ENCODE measurements at regions not wholly inside any gene's neighbourhood (a gene's known extent, or its start where the extent isn't known, plus 50 kb on each side); places are given as distances from the start of the nearest gene placed in this dataset.

DNA sequence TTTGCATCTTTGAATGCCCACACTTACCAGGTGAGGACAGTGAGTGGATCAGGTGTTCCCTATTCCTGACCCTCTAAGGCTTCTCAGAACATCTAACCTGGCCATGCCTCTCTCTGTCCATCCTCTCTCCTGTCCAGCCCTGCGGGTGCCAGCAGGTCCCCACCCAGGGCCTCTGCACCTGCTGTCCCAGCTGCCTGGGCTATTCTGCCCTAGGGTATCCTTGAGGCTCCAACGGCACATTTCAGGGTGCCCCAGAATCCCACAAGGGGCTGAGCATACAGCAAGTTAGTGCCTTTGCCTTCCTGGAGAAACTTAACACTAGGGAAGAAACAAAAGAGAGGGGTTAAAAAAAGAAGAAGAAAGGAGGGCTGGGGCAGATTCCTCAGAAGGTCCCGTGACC, 107.4 kb downstream of the UNCX start:
- DNase-seq (ENCODE audit: low read depth in 4 of 4, low spot score in 3 of 4) = no peak

DNA sequence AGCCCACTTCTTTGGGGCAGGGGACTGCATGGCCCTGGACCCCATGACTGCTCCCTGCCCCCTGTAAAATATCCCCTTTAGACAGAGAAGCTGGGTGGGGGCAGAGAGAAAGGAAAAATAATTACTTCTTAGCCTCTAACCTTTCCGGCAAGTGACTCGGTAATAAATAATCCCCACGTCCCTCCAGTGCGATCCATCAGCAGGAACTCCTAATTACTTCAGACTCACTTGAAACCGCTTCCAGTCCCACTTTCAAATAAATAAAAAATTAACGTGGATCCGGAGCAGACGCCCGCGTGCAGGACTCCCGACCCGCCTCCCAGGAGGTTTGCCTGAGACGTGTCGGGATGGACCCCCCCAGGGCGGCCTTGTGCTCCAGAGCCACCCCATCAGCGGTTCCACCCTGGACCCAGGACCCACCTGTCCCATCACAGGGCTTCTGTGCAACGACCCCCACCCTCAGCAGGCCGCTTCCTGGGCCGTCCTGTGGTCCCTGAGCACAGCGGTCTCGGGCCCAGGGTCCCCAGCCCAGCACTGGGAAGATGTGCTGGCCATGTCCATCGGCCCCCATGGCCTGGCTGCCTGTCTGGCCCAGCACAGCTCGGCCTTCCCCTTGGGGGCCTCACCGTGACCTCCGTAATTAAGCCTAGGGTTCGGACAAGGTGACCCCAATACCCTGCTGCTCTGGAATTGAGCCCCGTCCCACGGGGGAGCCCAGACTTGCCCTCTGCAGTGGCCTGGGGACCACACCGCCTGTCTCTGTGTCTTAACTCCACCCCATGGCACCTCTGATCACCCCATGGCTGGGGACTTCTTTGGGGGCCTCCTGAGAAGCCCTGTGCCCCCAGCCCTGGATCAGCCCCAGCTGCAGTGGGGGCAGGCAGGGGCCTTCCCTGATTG, 108.0 kb downstream of the UNCX start:
- no peak for DNase-seq (ENCODE audit: low read depth in 4 of 4, low spot score in 3 of 4)

DNA sequence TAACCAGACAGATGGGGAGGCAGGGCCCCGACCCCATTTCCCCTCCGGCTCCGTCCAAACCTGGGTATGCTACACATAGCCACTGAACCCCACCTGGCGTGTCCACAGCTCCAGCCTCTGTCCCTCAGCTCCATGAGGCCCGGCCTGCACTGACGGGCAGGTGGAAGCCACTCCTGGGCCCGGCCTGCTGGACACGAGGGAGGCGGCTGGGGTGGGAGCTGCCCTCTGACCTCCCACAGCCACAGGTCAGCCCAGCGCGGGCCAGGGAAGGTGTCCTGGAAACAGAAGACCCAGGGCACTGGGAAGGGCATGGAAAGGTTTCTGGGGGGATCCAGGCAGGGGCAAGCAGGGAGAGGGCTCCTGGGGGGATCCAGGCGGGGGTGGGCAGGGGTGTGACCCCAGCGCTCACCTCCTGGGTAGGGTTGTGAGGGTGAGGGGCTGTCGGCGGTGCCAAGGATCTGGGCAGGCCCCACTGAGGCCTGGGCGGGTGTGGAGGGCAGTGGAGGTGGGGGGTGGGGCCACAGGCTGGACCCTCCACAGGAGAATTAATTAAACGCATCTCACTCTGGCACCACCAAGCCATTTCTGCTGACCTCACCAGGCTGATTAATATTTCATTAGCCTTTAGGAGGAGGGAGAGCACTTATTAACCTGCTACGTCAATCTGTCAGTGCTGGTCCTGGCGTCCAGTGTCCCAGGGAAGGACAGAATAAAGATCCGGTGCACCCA, 108.9 kb downstream of the UNCX start:
- no peak for DNase-seq (ENCODE audit: low read depth in 4 of 4, low spot score in 3 of 4)

DNA sequence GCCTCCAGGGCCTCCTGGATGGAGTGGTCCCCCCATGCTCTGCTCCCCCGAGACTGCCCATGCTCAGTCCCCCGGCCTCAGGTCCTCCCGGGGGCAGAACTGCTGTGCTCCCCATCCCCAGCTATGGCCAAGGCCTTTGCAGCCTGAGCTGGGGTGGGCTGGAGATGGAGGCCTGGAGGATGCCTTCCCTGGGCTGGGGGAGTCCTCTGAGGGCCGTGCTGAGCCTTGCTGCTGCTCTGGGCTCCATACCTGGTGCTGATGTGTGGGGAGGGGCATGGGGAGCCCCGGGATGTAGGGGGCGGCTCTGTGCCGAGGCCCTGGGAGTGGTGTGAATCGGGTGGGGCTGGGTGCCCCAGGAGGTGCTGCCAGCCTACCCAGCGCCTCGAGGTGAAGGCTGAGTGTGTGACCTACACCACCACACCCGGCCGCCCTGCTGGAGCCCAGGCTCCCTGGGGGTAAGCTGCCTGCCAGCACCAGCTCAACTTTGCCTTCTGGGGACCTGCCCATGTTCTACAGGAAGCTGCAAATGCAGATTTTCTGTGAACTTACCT, 109.5 kb downstream of the UNCX start:
- no peak for DNase-seq (ENCODE audit: low read depth in 4 of 4, low spot score in 3 of 4)

DNA sequence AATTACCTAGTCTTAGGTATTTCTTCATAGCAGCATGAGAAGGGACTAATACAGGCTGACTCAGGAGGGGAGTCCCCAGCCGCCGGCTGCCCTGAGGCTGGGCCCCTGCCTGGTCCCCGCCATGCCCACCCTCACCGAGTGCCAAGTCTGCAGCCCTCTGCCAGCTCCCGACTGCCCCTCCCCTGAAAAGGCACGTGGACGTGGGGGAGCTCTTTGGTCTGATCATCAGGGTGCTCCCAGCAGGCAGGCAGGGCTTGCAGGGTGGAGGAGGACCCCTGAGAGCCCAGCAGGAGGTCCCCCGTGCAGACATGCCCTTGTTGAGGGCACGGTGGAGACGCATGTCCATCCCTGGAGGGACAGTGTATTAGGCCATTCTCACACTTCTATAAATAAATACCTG, 110.9 kb downstream of the UNCX start:
- DNase-seq (ENCODE audit: low read depth in 4 of 4, low spot score in 3 of 4) = no peak

DNA sequence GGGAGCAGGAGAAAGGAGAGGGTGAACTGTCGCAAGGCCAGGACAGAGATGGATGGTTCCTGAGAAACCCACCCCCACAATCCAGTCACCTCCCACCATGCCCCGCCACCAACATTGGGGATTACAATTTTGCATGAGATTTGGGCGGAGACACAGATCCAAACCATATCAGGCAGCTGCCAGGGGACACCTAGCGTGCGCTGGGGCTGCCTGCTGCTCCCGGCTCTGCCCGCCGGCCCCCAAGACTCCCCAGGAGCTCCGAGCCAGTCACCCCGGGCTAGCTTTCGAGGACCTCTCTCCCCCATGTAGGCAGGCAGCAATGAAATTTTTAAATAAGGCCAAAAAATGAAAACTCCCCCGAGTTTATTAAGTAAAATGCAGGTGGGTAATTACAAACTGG, 111.7 kb downstream of the UNCX start:
- DNase-seq (ENCODE audit: low read depth in 4 of 4, low spot score in 3 of 4) = no peak

DNA sequence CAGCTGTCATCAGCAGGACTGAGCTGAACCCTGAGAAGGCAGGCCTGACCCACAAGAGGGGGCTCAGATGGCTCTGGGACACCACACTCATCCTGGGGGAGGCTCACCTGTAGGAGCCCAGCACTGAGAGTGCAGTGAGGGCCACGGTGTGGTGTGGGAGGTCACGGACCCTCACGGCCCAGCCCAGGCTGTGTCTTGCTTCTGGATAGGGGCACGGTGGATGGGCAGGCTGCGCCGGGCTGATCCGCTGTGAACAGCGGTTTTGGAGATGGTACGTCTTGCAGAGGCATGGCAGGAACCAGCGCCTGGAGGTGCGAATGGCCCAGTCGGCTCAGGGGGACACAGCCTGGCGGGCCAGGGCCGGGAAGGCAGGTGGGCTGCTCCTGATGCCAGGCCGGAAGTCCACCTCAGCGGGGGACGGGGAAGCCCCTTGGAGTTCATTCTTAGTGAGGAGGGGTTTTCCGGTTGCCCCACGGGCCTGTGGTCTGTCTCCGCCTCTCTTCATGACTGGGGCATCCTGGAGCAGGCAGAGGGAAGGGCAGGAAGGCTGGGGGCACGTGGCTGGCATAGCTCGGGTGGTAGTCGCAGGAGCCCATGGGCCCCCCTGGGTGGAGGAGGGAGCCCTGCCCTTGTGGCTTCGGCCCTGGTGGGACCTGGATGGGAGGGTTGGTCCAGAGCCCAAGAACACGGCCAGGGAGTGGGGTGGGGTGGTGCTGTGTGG, 112.5 kb downstream of the UNCX start:
- no peak for DNase-seq (ENCODE audit: low read depth in 4 of 4, low spot score in 3 of 4)

DNA sequence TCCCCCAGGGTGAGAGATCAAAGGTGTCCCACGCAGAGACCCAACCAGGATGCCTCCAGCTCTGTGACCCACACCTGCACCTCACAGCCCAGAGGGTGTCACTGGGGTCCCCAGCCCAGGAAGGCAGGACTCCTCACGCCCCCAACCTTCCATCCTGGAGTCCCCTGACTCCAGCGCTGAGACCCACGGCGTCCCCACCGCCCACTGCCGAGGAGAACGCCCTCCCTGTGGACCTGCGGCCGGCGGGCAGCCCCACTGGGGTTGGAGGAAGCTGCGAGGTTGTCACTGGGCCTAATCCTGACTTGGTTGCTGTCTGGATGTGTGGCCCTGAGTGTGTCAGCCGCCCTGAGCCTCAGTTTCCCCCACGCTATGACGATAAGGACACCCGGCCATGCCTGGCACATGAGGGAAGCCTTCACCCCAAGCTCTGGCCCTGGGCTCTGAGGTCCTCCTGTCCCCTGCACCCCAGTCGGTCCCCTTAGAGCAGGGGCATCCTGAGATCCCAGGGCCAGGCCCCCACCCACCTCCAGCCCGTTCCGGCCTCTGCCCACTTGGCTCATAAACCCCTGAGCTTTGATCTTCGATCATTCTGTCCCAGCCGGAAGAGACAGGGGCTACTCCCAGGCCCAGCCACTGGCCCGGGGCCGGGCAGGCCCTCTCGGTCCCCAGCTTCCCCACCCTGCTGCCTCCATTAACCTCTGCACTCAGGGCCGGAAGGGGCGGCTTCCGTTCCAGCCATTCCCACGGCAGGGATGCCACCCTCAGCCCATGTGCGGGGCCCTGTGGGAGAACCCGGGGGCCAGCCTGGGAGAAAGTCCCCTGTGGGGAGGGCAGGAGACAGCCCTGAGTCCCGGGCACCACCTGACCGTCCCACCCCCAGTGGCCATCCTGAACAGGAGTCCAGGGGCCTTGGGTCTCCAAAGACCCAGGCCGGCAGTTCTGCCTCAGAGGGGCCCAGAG, 113.2 kb downstream of the MICALL2 start:
- no peak for DNase-seq (ENCODE audit: low read depth in 4 of 4, low spot score in 3 of 4)

DNA sequence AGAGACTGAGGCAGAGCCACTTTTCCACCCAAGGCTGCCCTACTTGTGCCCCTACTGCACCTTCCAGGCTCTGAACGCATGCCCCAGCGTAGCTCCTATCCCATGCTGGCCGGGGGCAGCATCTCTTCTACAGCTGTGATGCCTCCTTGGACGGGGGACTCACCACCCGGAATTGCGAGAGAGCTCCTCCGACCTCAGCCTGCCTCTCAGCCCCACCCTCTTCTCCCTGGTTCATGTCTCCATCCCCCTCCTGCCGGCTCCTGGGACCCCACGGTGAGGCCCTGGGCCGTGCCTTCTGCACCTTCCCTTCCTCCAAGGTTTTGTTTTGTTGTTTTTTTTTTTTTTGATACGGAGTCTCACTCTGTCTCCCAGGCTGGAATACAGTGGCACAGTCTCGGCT, 112.4 kb downstream of the MICALL2 start:
- no peak for DNase-seq (ENCODE audit: low read depth in 4 of 4, low spot score in 3 of 4)

DNA sequence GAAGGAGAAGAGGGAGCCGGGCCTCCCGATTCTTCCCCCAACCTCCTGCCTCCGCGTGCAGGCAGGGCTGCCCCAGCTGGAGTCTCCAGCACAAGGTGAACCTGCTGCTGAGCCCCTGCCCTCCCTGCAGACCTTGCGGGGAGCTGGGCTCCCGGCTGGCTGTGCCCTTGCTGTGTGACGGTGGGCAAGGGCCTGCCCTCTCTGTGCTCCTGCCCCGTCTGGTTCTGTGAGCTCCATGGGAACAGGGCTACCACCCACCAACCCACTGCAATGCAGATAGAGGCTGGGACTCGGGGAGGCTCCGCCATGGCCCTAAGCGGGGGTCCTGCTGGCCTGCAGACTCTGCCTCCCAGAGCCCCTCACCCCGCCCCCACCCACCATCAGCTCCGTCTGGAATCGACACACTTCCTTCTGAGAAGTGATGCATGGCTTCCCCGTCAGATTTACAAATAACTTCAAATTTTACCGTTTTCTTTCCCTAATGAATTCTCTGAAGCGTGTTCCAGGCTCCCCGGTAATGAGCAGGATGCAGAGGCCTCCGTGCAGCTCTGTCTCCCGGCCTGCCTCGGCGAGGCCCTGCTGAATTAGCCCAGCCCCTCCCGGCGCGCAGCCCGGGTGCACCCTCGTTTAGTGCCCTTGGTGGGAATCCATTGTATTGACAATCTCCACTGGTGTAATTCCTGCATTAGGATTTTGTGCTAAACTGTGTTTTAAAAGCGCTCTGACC, 111.0 kb downstream of the MICALL2 start:
- no peak for DNase-seq (ENCODE audit: low read depth in 4 of 4, low spot score in 3 of 4)

DNA sequence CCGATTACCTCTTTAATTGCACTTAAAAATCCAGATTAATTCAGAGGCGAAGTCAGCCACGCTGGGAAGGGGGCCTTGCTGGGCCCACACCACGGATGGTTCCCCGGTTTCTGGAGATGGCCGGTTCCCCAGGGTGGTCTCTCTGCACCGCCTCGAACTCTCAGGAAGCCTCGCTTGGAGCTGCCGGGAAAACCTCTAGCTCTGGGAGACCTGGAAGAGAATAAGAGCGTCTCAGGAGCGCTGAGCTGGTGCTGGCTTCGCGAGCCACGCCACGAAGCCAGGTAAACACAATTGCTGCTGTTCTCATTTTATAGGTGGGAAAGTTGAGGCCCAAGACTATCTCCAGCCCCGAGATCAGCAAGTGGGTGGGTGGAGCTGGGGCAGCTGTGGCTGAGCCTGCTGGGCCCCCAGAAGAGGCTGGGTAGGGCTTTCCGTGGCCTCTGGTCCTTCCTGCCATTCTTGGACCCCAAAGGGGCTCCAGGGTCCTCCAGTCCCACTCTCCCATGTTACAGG, 110.4 kb downstream of the MICALL2 start:
- DNase-seq (ENCODE audit: low read depth in 4 of 4, low spot score in 3 of 4) = no peak

DNA sequence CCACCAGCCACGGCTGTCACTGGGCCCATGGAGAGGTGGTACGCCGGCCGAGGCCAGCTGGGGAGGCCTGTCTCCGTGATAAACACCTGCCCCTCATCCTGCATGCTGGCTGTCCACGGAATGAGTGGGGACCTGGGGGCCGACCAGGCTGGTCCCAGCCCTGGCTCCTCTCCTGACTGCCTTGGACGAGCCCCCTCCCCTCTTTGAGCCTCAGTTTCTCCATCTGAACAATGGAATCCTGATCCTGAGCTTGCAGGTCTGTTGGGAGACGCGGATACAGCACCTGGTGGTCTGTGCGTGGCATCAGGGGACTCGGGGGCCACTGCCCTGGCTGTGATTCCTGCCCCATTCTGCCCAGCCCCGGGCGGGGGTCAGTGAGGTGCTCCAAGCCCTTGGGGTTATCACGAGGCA, 109.9 kb downstream of the MICALL2 start:
- no peak for DNase-seq (ENCODE audit: low read depth in 4 of 4, low spot score in 3 of 4)

DNA sequence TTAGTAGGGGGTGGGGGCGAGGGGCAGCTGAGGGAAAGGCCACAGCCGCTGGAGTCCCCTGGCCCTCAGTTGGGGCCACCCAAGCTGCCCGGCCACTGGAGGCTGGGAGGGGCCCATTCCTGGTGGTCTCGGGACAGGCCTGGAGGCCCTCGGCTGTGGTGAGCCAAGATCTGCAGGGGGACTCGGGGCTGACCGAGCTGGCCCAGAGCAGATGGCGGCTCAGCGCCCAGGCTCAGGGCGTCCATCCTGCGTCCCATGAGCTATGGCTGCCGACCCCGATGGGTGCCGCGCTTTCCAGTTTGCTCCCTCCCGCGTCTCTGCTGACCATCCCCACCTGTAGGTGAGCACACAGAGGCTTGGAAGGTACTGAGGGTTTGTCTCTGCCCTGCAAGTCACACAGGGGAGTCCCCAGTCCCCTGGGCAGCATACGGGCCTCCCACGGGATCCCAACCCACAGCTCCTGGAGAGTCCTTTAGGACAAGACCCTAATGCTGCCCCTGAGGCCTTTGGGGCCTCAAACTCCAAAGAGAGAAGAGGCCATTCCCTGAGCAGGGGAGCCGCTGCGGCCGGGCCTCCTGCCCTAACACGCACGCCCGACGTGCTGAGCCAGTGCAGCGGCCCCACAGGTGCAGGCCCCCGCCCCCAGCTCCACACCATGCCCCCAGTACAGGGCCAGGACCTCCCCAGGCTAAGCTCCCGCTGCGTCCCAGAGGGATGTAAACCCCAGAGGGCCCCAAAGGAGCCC, 107.2 kb downstream of the MICALL2 start:
- no peak for DNase-seq (ENCODE audit: low read depth in 4 of 4, low spot score in 3 of 4)

DNA sequence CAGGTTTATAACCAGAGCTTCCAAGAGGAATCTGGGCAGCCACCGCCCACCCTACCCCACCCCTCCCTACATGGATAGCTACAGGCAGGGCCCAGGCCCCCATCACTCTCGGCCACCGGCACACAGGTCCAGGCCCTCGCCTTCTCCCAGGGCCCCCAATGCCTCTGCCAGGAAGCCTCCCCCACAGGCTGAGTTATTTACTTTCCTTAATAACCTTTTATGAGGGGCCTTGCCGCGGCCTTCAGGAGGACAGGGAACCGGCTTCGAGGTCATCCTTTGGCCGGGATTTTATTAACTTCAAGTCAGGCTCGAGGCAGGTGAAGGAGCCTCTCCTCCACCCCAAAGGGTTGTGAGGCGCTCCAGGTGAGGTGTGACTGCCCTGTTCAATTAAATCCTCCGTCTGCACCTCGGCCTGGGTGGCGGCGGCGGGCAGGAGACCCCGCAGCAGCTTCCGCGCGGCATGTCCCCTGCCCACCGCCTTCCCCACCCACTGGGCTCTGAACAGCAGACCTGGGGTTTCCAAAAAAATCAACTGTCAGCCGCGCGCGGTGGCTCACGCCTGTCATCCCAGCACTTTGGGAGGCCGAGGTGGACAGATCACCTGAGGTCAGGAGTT, 106.5 kb downstream of the MICALL2 start:
- DNase-seq (ENCODE audit: low read depth in 4 of 4, low spot score in 3 of 4) = no peak

DNA sequence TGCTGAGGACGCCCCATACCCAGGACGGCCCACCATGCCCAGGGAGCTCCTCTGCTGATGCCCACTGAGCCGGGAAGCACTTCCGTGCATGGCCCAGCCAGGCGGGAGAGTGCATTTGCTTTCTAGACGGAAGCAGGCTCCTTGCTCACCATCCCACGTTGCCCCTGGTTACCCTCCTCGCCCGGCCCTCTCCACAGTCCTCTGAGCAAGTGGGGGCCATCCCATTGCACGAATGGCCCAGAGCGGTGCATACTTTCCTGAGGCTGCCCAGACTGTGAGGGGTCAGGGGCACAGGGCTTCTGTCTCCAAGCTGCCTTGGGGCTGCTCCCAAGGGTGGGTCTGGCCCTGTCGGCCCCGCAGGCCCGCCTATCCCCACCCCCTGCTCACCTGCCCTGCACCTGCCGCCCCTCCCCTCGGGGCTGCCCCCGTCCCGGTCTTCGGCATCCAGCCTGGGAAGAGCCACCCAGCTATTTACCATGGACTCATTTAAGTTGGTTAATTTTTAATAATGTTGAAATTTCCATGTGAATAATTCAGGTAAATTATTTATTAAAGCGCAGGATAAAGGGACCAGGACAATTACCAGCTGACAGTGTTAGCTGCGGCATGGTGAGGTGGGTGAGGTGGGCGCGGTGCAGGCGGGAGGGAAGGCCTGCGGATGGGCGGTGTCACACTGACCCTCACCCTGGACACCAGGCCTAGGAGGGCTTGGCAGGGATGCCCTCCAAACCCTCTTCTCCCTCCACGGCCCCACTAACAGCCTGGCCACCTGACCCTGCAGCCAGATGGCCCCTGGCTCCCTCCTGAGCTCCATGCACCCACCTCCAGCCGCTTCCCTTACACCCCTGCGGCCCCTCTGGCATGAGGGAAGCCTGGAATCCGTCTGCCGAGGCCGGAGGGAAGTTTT, 104.4 kb downstream of the MICALL2 start:
- no peak for DNase-seq (ENCODE audit: low read depth in 4 of 4, low spot score in 3 of 4)

DNA sequence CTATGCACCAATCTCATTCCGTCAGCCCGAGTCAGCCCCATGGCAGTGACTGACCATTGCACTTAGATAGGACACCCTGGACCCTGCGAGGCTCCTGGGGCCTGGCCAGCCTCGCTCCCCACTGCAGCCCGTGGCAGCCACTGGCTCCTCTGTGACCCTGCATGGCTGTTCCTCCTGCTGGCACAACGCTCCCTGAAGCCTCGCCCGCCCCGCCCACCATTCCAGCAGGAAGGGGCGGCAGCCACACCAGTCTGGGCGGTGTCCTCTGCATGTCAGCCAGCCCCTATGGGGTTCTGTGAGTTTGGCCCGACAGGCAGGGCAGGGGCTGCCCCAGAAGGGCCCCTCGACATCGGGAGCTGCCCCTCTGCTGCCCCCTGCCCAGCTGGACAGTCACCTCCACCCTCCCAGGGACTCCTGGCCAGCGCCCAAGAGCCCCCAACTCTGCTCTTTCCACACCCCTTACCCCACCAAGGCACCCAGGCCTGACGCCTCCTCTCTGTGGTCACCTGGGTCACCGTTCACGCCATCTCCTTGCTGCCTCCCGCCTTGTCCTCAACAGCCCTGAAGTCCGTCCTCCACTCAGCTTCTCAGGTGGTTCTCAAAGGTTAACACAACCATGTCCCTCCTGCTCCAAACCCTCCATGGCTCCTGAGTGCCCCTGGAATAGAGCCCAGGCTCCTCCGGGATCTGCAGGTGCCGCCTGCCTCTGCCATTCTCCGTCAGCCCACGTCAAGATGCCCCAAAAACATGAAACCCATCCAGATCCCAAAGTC, 103.5 kb downstream of the MICALL2 start:
- no peak for DNase-seq (ENCODE audit: low read depth in 4 of 4, low spot score in 3 of 4)

All from right renal pelvis (tissue), 4 donors.